GM10266 (cell line): ENCODE measurements at regions not wholly inside any gene's neighbourhood (a gene's known extent, or its start where the extent isn't known, plus 50 kb on each side); places are given as distances from the start of the nearest gene placed in this dataset.
A peak's percentile ranks its signal among the peaks of the same experiment; 100 is the strongest.

Source experiments
- DNase-seq: peaks from one replicate; pipeline ENCODE4 v3.0.0; 2012; ENCODE audit errors: extremely low spot score
- CTCF ChIP-seq: IDR thresholded peaks from 2 replicates; pipeline ENCODE4 v1.5.1; 2012; ENCODE audit warnings: mild to moderate bottlenecking, low read depth; ENCODE audit not compliant: control insufficient read depth, insufficient read depth; ENCODE audit errors: missing control alignments

- no peak for TF ChIP-seq CTCF
- DNase-seq: no peak
Measured at GRCh38 chr2:14136030-14136429, 496.5 kb upstream of the LRATD1 start.

DNA sequence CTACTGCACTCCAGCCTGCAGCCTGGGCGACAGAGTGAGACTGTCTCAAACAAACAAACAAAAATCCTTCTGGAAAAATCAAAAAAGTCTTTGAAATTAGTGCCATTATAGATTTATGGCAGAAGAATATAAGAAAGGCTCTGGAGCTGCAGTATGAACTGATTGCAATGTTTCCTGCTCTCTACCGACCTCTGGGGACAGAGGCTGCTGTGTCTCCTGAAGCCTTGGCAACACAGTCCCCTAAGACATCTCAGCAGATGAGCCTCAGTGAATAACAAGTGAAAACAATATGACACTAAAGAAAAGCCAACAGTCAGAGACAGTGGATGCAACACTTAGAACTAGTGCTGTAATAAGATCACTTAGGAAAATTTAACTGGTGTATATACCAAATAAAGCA is 494.9 kb upstream of the LRATD1 start:
- no peak for DNase-seq
- TF ChIP-seq CTCF: peak; percentile 1

GRCh38 chr2:14140009-14140550 is 492.4 kb upstream of the LRATD1 start:
- TF ChIP-seq CTCF: no peak
- no peak for DNase-seq

DNA sequence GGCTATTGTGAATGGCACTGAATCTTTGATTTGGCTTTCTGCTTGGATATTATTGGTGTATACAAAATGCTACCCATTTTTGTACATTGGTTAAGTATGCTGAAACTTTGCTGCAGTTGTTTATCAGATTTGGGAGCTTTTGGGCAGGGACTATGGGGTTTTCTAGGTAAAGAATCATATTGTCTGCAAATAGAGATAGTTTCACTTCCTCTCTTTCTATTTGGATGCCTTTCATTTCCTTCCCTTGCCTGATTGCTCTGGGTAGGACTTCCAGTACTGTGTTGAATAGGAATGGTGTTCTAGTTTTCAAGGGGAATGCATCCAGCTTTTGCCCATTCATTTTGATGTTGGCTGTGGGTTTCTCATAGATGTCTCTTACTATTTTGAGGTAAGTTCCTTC is 489.1 kb upstream of the LRATD1 start:
- no peak for TF ChIP-seq CTCF
- DNase-seq: no peak

- no peak for TF ChIP-seq CTCF
Measured at GRCh38 chr2:14148216-14148615, 484.3 kb upstream of the LRATD1 start.

DNA sequence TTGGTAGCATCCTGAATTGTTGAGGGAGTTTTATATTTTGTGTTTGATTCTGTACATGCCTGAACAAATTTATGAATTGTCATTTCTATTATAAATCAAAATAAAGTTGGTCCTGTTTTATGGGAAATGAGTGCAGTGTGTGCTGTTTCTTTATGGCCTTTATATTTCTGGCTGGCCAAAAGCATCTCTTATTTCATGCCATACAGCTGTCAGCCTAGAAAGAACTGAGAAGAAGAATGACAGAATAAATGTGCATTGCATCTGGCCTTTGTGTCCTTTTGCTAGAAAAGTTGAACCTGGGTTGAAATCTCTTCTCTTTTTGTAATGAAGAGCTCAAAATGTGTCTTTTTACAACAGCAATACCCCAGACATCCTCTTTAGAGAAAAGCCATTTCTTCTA is 474.7 kb upstream of the LRATD1 start:
- no peak for TF ChIP-seq CTCF
- no peak for DNase-seq

More at GRCh38 chr2:14148216-14148615, 484.3 kb upstream of the LRATD1 start:
- no peak for DNase-seq

GRCh38 chr2:14180333-14180732 is 452.2 kb upstream of the LRATD1 start:
- DNase-seq: no peak
- TF ChIP-seq CTCF: no peak
